ENCODE measurements at regions not wholly inside any gene's neighbourhood (a gene's known extent, or its start where the extent isn't known, plus 50 kb on each side); places are given as distances from the start of the nearest gene placed in this dataset.
"Not testable (repeated sequence)": the region's sequence is repeated elsewhere in the genome, so short reads cannot be mapped to it uniquely, and the experiment has no call there.

GRCh38 chr13:24563087-24563486 is 50.5 kb upstream of the PARP4 start:
- DNase-seq = no peak

GRCh38 chr13:24563971-24564370 is 51.4 kb upstream of the PARP4 start:
- not testable (repeated sequence) for DNase-seq

- DNase-seq = no peak
Observed at GRCh38 chr13:24564881-24565280, 52.3 kb upstream of the PARP4 start.

- not testable (repeated sequence) for DNase-seq
Observed at GRCh38 chr13:24567593-24567992, 55.0 kb upstream of the PARP4 start.

- no peak for DNase-seq
Observed at GRCh38 chr13:24574847-24575246, 62.3 kb upstream of the PARP4 start.

GRCh38 chr13:24580315-24580714 is 67.7 kb upstream of the PARP4 start:
- DNase-seq = not testable (repeated sequence)

- not testable (repeated sequence) for DNase-seq
Observed at GRCh38 chr13:24581578-24581977, 69.0 kb upstream of the PARP4 start.

GRCh38 chr13:24591697-24592096 is 79.1 kb upstream of the PARP4 start:
- DNase-seq = not testable (repeated sequence)

- not testable (repeated sequence) for DNase-seq
Observed at GRCh38 chr13:24597906-24598670, 82.1 kb upstream of the ATP12A start.

- DNase-seq = not testable (repeated sequence)
Observed at GRCh38 chr13:24599019-24599791, 81.0 kb upstream of the ATP12A start.

GRCh38 chr13:24605923-24606372 is 74.3 kb upstream of the ATP12A start:
- no peak for DNase-seq

GRCh38 chr13:24606486-24607170 is 73.6 kb upstream of the ATP12A start:
- DNase-seq = no peak

GRCh38 chr13:24610956-24611355 is 69.3 kb upstream of the ATP12A start:
- no peak for DNase-seq

GRCh38 chr13:24612726-24613125 is 67.5 kb upstream of the ATP12A start:
- DNase-seq = no peak

GRCh38 chr13:24613128-24613527 is 67.1 kb upstream of the ATP12A start:
- DNase-seq = no peak

GRCh38 chr13:24613755-24614154 is 66.5 kb upstream of the ATP12A start:
- DNase-seq = no peak

- no peak for DNase-seq
Observed at GRCh38 chr13:24614306-24615080, 65.7 kb upstream of the ATP12A start.

- no peak for DNase-seq
Observed at GRCh38 chr13:24615114-24615513, 65.1 kb upstream of the ATP12A start.

GRCh38 chr13:24615911-24616472 is 64.2 kb upstream of the ATP12A start:
- no peak for DNase-seq

GRCh38 chr13:24616514-24616913 is 63.7 kb upstream of the ATP12A start:
- DNase-seq = no peak

GRCh38 chr13:24617256-24618010 is 62.8 kb upstream of the ATP12A start:
- DNase-seq = no peak
